Activated CD8-positive, alpha-beta T cell treated with anti-CD3 and anti-CD28 coated beads for 36 hours (primary cell): ENCODE measurements at regions not wholly inside any gene's neighbourhood (a gene's known extent, or its start where the extent isn't known, plus 50 kb on each side); places are given as distances from the start of the nearest gene placed in this dataset.
"Not testable (repeated sequence)": the region's sequence is repeated elsewhere in the genome, so short reads cannot be mapped to it uniquely, and the experiment has no call there.

Experiments used
- ATAC-seq: fragments of 200-7000 bp; cut with Tn5 transposase; one replicate; pipeline ENCODE4 v1.10.0; 2021; ENCODE audit warnings: mild to moderate bottlenecking, moderate library complexity
- CTCF ChIA-PET: fragments of 350-600 bp; sonication (Branson Sonifier 250); formaldehyde crosslinking; loops from one replicate; lab custom pipeline; 2021; ENCODE audit warnings: antibody characterized with exemption; lab: Charles Lee
- POLR2A ChIA-PET: fragments of 350-600 bp; sonication (Branson Sonifier 250); formaldehyde crosslinking; loops from one replicate; lab custom pipeline; 2021; ENCODE audit warnings: antibody characterized with exemption; lab: Charles Lee
- DNase-seq: peaks from one replicate; pipeline ENCODE4 v3.0.0-alpha.2; 2020
- H3K27ac Mint-ChIP-seq: one replicate; pipeline ENCODE4 v1.8.0; 2021; ENCODE audit warnings: mild to moderate bottlenecking, mixed read lengths
- H3K27me3 Mint-ChIP-seq: one replicate; pipeline ENCODE4 v1.8.0; 2021; ENCODE audit warnings: mixed read lengths
- H3K36me3 Mint-ChIP-seq: one replicate; pipeline ENCODE4 v1.8.0; 2021; ENCODE audit warnings: low read depth, mixed read lengths
- H3K4me1 Mint-ChIP-seq: one replicate; pipeline ENCODE4 v1.8.0; 2021; ENCODE audit warnings: low read depth, mixed read lengths
- H3K4me3 Mint-ChIP-seq: one replicate; pipeline ENCODE4 v1.8.0; 2021; ENCODE audit warnings: mild to moderate bottlenecking, moderate library complexity, mixed read lengths
- H3K9me3 Mint-ChIP-seq: one replicate; pipeline ENCODE4 v1.8.0; 2021; ENCODE audit warnings: mixed read lengths
- CTCF ChIP-seq: fragments of 200-600 bp; IDR thresholded peaks from one replicate; pipeline ENCODE4 v1.8.0; 2022; ENCODE audit warnings: antibody characterized with exemption, mild to moderate bottlenecking
- intact Hi-C: fragments of 100-400 bp; cut with micrococcal nuclease; formaldehyde crosslinking; loops from one replicate; pipeline ENCODE4 v1.10.0; 2022

GRCh38 chr10:133785846-133786602, 159.4 kb upstream of the FRG2B start:
- H3K27ac Mint-ChIP-seq, H3K27me3 Mint-ChIP-seq, H3K9me3 Mint-ChIP-seq, POLR2A ChIA-PET, H3K36me3 Mint-ChIP-seq, ATAC-seq, H3K4me3 Mint-ChIP-seq, CTCF ChIA-PET, H3K4me1 Mint-ChIP-seq, intact Hi-C loops: not testable (repeated sequence)
- DNase-seq: peak; percentile 27
- TF ChIP-seq CTCF: peak; percentile 43

- CTCF ChIA-PET, DNase-seq, ATAC-seq, H3K27ac Mint-ChIP-seq, H3K4me3 Mint-ChIP-seq, intact Hi-C loops, H3K36me3 Mint-ChIP-seq, H3K27me3 Mint-ChIP-seq, H3K4me1 Mint-ChIP-seq, H3K9me3 Mint-ChIP-seq, POLR2A ChIA-PET: not testable (repeated sequence)
Observed at GRCh38 chr10:133785178-133785577, 158.6 kb upstream of the FRG2B start.

- intact Hi-C loops: not testable (repeated sequence)
Observed at GRCh38 chr10:133765308-133765707, 138.7 kb upstream of the FRG2B start.

GRCh38 chr10:133764823-133765209, 138.2 kb upstream of the FRG2B start:
- ATAC-seq: peak; percentile 24

More at GRCh38 chr10:133765308-133765707, 138.7 kb upstream of the FRG2B start:
- H3K4me1 Mint-ChIP-seq, POLR2A ChIA-PET, H3K9me3 Mint-ChIP-seq, H3K4me3 Mint-ChIP-seq, H3K27ac Mint-ChIP-seq, H3K27me3 Mint-ChIP-seq, CTCF ChIA-PET, DNase-seq, ATAC-seq, H3K36me3 Mint-ChIP-seq: not testable (repeated sequence)

GRCh38 chr10:133763875-133764822, 137.6 kb upstream of the FRG2B start:
- DNase-seq: peak; percentile 7
- POLR2A ChIA-PET, H3K36me3 Mint-ChIP-seq, intact Hi-C loops, H3K27me3 Mint-ChIP-seq, H3K27ac Mint-ChIP-seq, H3K9me3 Mint-ChIP-seq, H3K4me3 Mint-ChIP-seq, CTCF ChIA-PET, H3K4me1 Mint-ChIP-seq: not testable (repeated sequence)
- ATAC-seq: peak; percentile 34

More at GRCh38 chr10:133764823-133765209, 138.2 kb upstream of the FRG2B start:
- H3K4me3 Mint-ChIP-seq, H3K27ac Mint-ChIP-seq, CTCF ChIA-PET, H3K36me3 Mint-ChIP-seq, intact Hi-C loops, H3K4me1 Mint-ChIP-seq, H3K27me3 Mint-ChIP-seq, POLR2A ChIA-PET, DNase-seq, H3K9me3 Mint-ChIP-seq: not testable (repeated sequence)

GRCh38 chr10:133763190-133763589, 136.6 kb upstream of the FRG2B start:
- H3K9me3 Mint-ChIP-seq, H3K4me1 Mint-ChIP-seq, DNase-seq, H3K36me3 Mint-ChIP-seq, H3K27ac Mint-ChIP-seq, H3K27me3 Mint-ChIP-seq, CTCF ChIA-PET, ATAC-seq, intact Hi-C loops, POLR2A ChIA-PET, H3K4me3 Mint-ChIP-seq: not testable (repeated sequence)

- ATAC-seq, H3K27me3 Mint-ChIP-seq, POLR2A ChIA-PET, DNase-seq, H3K4me1 Mint-ChIP-seq, H3K27ac Mint-ChIP-seq, H3K4me3 Mint-ChIP-seq, H3K36me3 Mint-ChIP-seq, CTCF ChIA-PET, H3K9me3 Mint-ChIP-seq, intact Hi-C loops: not testable (repeated sequence)
Observed at GRCh38 chr10:133753545-133753944, 127.0 kb upstream of the FRG2B start.
